ENCODE measurements at regions not wholly inside any gene's neighbourhood (a gene's known extent, or its start where the extent isn't known, plus 50 kb on each side); places are given as distances from the start of the nearest gene placed in this dataset.

- TF ChIP-seq POLR2A (IDR thresholded peaks at IDR 0.05) (no peak), CTCF (IDR thresholded peaks at IDR 0.05) (no peak)
- intact Hi-C loops (cut with DNase I), result no loop called here
Measured at GRCh38 chr2:34050413-34050812, 451.3 kb upstream of the FAM98A start.

GRCh38 chr2:34045101-34045655 lies 446.1 kb upstream of the FAM98A start:
- TF ChIP-seq CTCF (IDR thresholded peaks at IDR 0.05) (no peak), POLR2A (IDR thresholded peaks at IDR 0.05) (no peak)
- WGBS, 2 donors, result 45 to 55% methylated on average over 5 of the region's 5 CpGs

More at GRCh38 chr2:34050413-34050812, 451.3 kb upstream of the FAM98A start:
- H3K36me3 ChIP-seq, result no peaks in the 10 kb centered on the region
- no peak for DNase-seq
- H3K27ac ChIP-seq, result no peak overlapping the region
- H3K9me3 ChIP-seq, result no peaks in the 10 kb centered on the region
- H3K4me1 ChIP-seq, result no peaks in the 10 kb centered on the region
- no peaks in the 10 kb centered on the region for H3K27me3 ChIP-seq
- H3K4me3 ChIP-seq, result no peak overlapping the region

GRCh38 chr2:34037886-34038285 lies 438.8 kb upstream of the FAM98A start:
- intact Hi-C loops (cut with DNase I), result no loop called here

More at GRCh38 chr2:34045101-34045655, 446.1 kb upstream of the FAM98A start:
- H3K27me3 ChIP-seq, result no peaks in the 10 kb centered on the region
- no peaks in the 10 kb centered on the region for H3K36me3 ChIP-seq
- no peak overlapping the region for H3K4me3 ChIP-seq
- no peaks in the 10 kb centered on the region for H3K9me3 ChIP-seq
- intact Hi-C loops (cut with DNase I), result no loop called here
- no peak overlapping the region for H3K27ac ChIP-seq
- H3K4me1 ChIP-seq, result no peaks in the 10 kb centered on the region
- no peak for DNase-seq

GRCh38 chr2:34037157-34037556 lies 438.1 kb upstream of the FAM98A start:
- no peaks in the 10 kb centered on the region for H3K9me3 ChIP-seq
- H3K4me3 ChIP-seq, result no peak overlapping the region
- DNase-seq, result no peak
- no peaks in the 10 kb centered on the region for H3K36me3 ChIP-seq
- no peaks in the 10 kb centered on the region for H3K4me1 ChIP-seq
- H3K27me3 ChIP-seq, result no peaks in the 10 kb centered on the region
- H3K27ac ChIP-seq, result no peak overlapping the region
- WGBS, 2 donors, result 40 to 46% methylated on average over 3 of the region's 3 CpGs
- intact Hi-C loops (cut with DNase I), result no loop called here
- no peak for TF ChIP-seq POLR2A (IDR thresholded peaks at IDR 0.05)
- TF ChIP-seq CTCF (IDR thresholded peaks at IDR 0.05), result no peak

More at GRCh38 chr2:34037886-34038285, 438.8 kb upstream of the FAM98A start:
- no peak overlapping the region for H3K4me3 ChIP-seq
- DNase-seq, result no peak
- H3K9me3 ChIP-seq, result no peaks in the 10 kb centered on the region
- H3K27ac ChIP-seq, result no peak overlapping the region
- TF ChIP-seq CTCF (IDR thresholded peaks at IDR 0.05) (no peak), POLR2A (IDR thresholded peaks at IDR 0.05) (no peak)
- no peaks in the 10 kb centered on the region for H3K4me1 ChIP-seq
- WGBS, 2 donors, result 38 to 47% methylated on average over 1 of the region's 1 CpG
- H3K27me3 ChIP-seq, result no peaks in the 10 kb centered on the region
- no peaks in the 10 kb centered on the region for H3K36me3 ChIP-seq

GRCh38 chr2:34031097-34031496 lies 432.0 kb upstream of the FAM98A start:
- no peaks in the 10 kb centered on the region for H3K27me3 ChIP-seq
- no peak overlapping the region for H3K27ac ChIP-seq
- H3K4me1 ChIP-seq, result no peaks in the 10 kb centered on the region
- H3K36me3 ChIP-seq, result no peaks in the 10 kb centered on the region
- intact Hi-C loops (cut with DNase I), result no loop called here
- no peak for DNase-seq
- H3K4me3 ChIP-seq, result no peak overlapping the region
- peaks cover 0 to 5% (median 0%) of the 10 kb centered on the region in 3 donors for H3K9me3 ChIP-seq
- TF ChIP-seq POLR2A (IDR thresholded peaks at IDR 0.05) (no peak), CTCF (IDR thresholded peaks at IDR 0.05) (no peak)
- 20 to 53% methylated on average over 1 of the region's 1 CpG for WGBS, 2 donors
